ENCODE measurements at regions not wholly inside any gene's neighbourhood (a gene's known extent, or its start where the extent isn't known, plus 50 kb on each side); places are given as distances from the start of the nearest gene placed in this dataset.

DNA sequence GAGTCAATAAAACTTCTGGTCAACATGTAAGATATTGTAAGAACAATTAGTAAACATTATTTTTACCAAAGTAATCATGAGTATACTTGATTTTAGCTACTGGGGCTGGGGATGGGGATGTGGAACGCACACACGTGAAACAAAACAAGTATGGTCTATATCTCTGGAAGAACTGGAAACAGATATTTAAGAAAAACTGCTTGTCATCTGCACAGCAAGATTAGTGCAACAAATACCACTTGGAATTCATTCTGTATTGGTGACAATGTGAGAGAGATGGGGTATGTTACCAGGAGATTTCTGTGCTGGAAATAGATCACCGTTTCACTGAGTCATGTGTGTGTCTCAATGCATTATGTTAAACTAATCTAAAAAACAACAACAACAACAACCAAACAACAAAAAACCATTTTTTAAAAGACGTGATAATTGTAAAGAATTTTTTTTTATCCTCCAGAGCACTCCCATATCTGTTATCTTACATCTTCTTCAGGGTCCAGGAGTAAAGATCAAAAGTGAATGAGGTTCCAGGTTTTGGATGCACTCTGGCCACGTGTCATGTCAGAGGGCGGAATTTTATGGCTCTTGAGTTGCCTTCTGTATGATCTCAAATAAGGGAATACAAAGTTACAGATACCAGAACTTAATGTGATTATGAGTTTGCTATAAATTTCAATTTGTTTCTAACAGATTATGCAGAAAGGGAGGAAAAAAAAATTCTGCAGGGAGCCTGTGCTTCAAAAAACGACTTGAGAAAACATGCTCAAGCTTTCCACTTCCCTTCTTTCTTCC is 153.0 kb downstream of the BBOX1 start (continued):
- TF ChIP-seq ZNF699 (CRISPR knock-in tag; IDR thresholded peaks at IDR 0.05; ENCODE audit: insufficient replicate concordance): no peak
- no peak for TF ChIP-seq NEUROD1 (IDR thresholded peaks at IDR 0.05; ENCODE audit: borderline replicate concordance, low read depth, low read length, partially characterized antibody)
- TF ChIP-seq, protein P1, sequence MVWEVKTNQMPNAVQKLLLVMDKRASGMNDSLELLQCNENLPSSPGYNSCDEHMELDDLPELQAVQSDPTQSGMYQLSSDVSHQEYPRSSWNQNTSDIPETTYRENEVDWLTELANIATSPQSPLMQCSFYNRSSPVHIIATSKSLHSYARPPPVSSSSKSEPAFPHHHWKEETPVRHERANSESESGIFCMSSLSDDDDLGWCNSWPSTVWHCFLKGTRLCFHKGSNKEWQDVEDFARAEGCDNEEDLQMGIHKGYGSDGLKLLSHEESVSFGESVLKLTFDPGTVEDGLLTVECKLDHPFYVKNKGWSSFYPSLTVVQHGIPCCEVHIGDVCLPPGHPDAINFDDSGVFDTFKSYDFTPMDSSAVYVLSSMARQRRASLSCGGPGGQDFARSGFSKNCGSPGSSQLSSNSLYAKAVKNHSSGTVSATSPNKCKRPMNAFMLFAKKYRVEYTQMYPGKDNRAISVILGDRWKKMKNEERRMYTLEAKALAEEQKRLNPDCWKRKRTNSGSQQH (CRISPR knock-in tag; IDR thresholded peaks at IDR 0.05): no peak
- peak; percentile 17; the same call in 1 of the 2 replicates for TF ChIP-seq CBFA2T2 (conservative IDR thresholded peaks at IDR 0.05)
- TF ChIP-seq ARID1B (IDR thresholded peaks at IDR 0.05): peak; percentile 39; the same call in 1 of the 2 replicates
- TF ChIP-seq ZNF644 (tag; IDR thresholded peaks at IDR 0.05; ENCODE audit: low read depth): no peak
- peak; percentile 77; the same call in 1 of the 2 replicates for TF ChIP-seq MIER1 (IDR thresholded peaks at IDR 0.05; ENCODE audit: low read depth)
- TF ChIP-seq, protein P2, sequence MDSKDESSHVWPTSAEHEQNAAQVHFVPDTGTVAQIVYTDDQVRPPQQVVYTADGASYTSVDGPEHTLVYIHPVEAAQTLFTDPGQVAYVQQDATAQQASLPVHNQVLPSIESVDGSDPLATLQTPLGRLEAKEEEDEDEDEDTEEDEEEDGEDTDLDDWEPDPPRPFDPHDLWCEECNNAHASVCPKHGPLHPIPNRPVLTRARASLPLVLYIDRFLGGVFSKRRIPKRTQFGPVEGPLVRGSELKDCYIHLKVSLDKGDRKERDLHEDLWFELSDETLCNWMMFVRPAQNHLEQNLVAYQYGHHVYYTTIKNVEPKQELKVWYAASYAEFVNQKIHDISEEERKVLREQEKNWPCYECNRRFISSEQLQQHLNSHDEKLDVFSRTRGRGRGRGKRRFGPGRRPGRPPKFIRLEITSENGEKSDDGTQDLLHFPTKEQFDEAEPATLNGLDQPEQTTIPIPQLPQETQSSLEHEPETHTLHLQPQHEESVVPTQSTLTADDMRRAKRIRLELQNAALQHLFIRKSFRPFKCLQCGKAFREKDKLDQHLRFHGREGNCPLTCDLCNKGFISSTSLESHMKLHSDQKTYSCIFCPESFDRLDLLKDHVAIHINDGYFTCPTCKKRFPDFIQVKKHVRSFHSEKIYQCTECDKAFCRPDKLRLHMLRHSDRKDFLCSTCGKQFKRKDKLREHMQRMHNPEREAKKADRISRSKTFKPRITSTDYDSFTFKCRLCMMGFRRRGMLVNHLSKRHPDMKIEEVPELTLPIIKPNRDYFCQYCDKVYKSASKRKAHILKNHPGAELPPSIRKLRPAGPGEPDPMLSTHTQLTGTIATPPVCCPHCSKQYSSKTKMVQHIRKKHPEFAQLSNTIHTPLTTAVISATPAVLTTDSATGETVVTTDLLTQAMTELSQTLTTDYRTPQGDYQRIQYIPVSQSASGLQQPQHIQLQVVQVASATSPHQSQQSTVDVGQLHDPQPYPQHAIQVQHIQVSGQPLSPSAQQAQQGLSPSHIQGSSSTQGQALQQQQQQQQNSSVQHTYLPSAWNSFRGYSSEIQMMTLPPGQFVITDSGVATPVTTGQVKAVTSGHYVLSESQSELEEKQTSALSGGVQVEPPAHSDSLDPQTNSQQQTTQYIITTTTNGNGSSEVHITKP (IDR thresholded peaks at IDR 0.05; ENCODE audit: partially characterized antibody): no peak
- TF ChIP-seq NFYB (IDR thresholded peaks at IDR 0.05; ENCODE audit: extremely low read depth, insufficient read length): no peak
- TF ChIP-seq, protein P3, sequence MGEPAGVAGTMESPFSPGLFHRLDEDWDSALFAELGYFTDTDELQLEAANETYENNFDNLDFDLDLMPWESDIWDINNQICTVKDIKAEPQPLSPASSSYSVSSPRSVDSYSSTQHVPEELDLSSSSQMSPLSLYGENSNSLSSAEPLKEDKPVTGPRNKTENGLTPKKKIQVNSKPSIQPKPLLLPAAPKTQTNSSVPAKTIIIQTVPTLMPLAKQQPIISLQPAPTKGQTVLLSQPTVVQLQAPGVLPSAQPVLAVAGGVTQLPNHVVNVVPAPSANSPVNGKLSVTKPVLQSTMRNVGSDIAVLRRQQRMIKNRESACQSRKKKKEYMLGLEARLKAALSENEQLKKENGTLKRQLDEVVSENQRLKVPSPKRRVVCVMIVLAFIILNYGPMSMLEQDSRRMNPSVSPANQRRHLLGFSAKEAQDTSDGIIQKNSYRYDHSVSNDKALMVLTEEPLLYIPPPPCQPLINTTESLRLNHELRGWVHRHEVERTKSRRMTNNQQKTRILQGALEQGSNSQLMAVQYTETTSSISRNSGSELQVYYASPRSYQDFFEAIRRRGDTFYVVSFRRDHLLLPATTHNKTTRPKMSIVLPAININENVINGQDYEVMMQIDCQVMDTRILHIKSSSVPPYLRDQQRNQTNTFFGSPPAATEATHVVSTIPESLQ (CRISPR knock-in tag; IDR thresholded peaks at IDR 0.05): no peak
- TF ChIP-seq TEAD4 (IDR thresholded peaks at IDR 0.05; ENCODE audit: low read length): peak; percentile 50; the same call in 1 of the 2 replicates
- TF ChIP-seq TEAD4 (CRISPR knock-in tag; IDR thresholded peaks at IDR 0.05; ENCODE audit: borderline replicate concordance): no peak
- peak; percentile 70; the same call in 1 of the 2 replicates for TF ChIP-seq CBFA2T3 (IDR thresholded peaks at IDR 0.05)
- no peak for TF ChIP-seq ETS2 (tag; IDR thresholded peaks at IDR 0.05; ENCODE audit: borderline replicate concordance, poor library complexity, severe bottlenecking)
- TF ChIP-seq TAL1 (IDR thresholded peaks at IDR 0.05): peak; percentile 41; the same call in 1 of the 2 replicates
- no peak for TF ChIP-seq DACH1 (IDR thresholded peaks at IDR 0.05; ENCODE audit: partially characterized antibody)
- no peak for TF ChIP-seq RCOR1 (IDR thresholded peaks at IDR 0.05; ENCODE audit: borderline replicate concordance in 1 of 2, low read depth in 2 of 2, low read length in 2 of 2)
- no peak for TF ChIP-seq NFATC3 (IDR thresholded peaks at IDR 0.05)
- TF ChIP-seq CCAR2 (IDR thresholded peaks at IDR 0.05; ENCODE audit: low read depth, low read length): no peak
- TF ChIP-seq NCOA1 (IDR thresholded peaks at IDR 0.05; ENCODE audit: low read depth): no peak
- no peak for TF ChIP-seq ZNF778 (CRISPR knock-in tag; IDR thresholded peaks at IDR 0.05)
- TF ChIP-seq ZNF695 (CRISPR knock-in tag; IDR thresholded peaks at IDR 0.05): no peak
- TF ChIP-seq GATAD2B (IDR thresholded peaks at IDR 0.05; ENCODE audit: borderline replicate concordance): no peak

All from K562 (cell line).